ENCODE measurements at regions not wholly inside any gene's neighbourhood (a gene's known extent, or its start where the extent isn't known, plus 50 kb on each side); places are given as distances from the start of the nearest gene placed in this dataset.

GRCh38 chr1:4072481-4073153, 172.5 kb upstream of the C1orf174 start:
- no peak for TF ChIP-seq EZH2phosphoT487 (IDR thresholded peaks at IDR 0.05; ENCODE audit: low read depth)
- TF ChIP-seq, protein P1, sequence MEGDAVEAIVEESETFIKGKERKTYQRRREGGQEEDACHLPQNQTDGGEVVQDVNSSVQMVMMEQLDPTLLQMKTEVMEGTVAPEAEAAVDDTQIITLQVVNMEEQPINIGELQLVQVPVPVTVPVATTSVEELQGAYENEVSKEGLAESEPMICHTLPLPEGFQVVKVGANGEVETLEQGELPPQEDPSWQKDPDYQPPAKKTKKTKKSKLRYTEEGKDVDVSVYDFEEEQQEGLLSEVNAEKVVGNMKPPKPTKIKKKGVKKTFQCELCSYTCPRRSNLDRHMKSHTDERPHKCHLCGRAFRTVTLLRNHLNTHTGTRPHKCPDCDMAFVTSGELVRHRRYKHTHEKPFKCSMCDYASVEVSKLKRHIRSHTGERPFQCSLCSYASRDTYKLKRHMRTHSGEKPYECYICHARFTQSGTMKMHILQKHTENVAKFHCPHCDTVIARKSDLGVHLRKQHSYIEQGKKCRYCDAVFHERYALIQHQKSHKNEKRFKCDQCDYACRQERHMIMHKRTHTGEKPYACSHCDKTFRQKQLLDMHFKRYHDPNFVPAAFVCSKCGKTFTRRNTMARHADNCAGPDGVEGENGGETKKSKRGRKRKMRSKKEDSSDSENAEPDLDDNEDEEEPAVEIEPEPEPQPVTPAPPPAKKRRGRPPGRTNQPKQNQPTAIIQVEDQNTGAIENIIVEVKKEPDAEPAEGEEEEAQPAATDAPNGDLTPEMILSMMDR (IDR thresholded peaks at IDR 0.05; ENCODE audit: low read depth, low read length) = no peak
